K562 (cell line): ENCODE measurements at regions not wholly inside any gene's neighbourhood (a gene's known extent, or its start where the extent isn't known, plus 50 kb on each side); places are given as distances from the start of the nearest gene placed in this dataset.

Experiments
- MAZ ChIP-seq, 2 experiments: fragments of 450-650 bp in 1 of 2; sonication (generic) in 1 of 2; formaldehyde crosslinking; IDR thresholded peaks in 1 of 2; conservative IDR thresholded peaks in 1 of 2; 2 replicates each; pipeline versions ENCODE4 v1.4.0 to v1.5.0; 2020; ENCODE audit warnings: mild to moderate bottlenecking in 1 of 2, missing genetic modification reagents in 1 of 2
- MITF ChIP-seq: IDR thresholded peaks from 2 replicates; pipeline ENCODE4 v1.6.1; 2014; ENCODE audit warnings: antibody characterized with exemption
- SMC3 ChIP-seq: conservative IDR thresholded peaks from 2 replicates; pipeline ENCODE4 v1.6.1; 2011; ENCODE audit warnings: low read depth, low read length, improper control_type of control experiment; ENCODE audit not compliant: insufficient read depth
- U2AF1 ChIP-seq: fragments of 200-400 bp; formaldehyde crosslinking; optimal IDR thresholded peaks from 2 replicates; pipeline ENCODE3; 2017; ENCODE audit warnings: mild to moderate bottlenecking, low read depth, low read length, moderate library complexity
- ZNF184 ChIP-seq: sonication (generic); formaldehyde crosslinking; IDR thresholded peaks from 2 replicates; pipeline ENCODE4 v1.5.0; 2020; ENCODE audit warnings: missing genetic modification reagents
- ZNF561 ChIP-seq: fragments of 450-650 bp; formaldehyde crosslinking; conservative IDR thresholded peaks from 2 replicates; pipeline ENCODE4 v1.4.0; 2020; ENCODE audit warnings: mild to moderate bottlenecking, moderate library complexity
- ZNF707 ChIP-seq: fragments of 250-450 bp; sonication (Bioruptor Pico); conservative IDR thresholded peaks from 2 replicates; pipeline ENCODE4 v1.8.0; 2022; ENCODE audit warnings: inconsistent platforms, mild to moderate bottlenecking, moderate library complexity
- TF ChIP-seq, protein P1 (sequence below), 2 experiments: fragments of 450-650 bp; formaldehyde crosslinking in 1 of 2; IDR thresholded peaks; 2 replicates each; pipeline versions ENCODE4 v1.4.0 to v1.6.1; 2014 to 2020; ENCODE audit warnings: mild to moderate bottlenecking in 2 of 2, borderline replicate concordance in 1 of 2, low read depth in 1 of 2

DNA sequence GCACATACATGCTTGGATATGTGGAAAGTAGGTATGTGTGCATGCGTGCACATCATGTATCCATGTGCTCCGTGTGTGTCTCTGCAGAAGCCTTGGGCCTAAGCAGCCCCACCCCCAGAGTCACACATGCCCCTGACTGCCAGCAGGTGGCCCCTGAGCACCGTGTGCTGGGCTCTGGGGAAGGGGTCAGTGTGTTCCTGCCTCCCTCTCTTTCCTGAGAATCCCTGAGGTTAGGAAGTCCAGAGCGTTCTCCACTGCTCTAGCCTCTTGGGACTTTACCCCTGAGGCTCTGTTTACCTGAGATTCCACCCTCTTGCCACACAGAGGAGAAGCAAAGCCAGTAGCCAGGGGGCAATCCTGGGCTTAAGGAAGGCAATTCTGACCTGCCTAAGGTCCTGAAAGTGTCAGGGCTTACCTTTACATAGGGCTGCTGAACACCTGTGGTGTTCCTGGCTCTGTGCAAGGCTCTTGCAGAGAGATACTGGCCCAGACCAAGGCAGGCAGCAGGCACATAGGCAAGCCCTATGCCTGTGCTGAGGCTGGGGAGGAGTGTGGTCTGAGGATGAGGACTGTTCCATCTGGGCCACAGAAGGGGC, 207.3 kb downstream of the TMEM38B start (continued):
- TF ChIP-seq, protein P1, sequence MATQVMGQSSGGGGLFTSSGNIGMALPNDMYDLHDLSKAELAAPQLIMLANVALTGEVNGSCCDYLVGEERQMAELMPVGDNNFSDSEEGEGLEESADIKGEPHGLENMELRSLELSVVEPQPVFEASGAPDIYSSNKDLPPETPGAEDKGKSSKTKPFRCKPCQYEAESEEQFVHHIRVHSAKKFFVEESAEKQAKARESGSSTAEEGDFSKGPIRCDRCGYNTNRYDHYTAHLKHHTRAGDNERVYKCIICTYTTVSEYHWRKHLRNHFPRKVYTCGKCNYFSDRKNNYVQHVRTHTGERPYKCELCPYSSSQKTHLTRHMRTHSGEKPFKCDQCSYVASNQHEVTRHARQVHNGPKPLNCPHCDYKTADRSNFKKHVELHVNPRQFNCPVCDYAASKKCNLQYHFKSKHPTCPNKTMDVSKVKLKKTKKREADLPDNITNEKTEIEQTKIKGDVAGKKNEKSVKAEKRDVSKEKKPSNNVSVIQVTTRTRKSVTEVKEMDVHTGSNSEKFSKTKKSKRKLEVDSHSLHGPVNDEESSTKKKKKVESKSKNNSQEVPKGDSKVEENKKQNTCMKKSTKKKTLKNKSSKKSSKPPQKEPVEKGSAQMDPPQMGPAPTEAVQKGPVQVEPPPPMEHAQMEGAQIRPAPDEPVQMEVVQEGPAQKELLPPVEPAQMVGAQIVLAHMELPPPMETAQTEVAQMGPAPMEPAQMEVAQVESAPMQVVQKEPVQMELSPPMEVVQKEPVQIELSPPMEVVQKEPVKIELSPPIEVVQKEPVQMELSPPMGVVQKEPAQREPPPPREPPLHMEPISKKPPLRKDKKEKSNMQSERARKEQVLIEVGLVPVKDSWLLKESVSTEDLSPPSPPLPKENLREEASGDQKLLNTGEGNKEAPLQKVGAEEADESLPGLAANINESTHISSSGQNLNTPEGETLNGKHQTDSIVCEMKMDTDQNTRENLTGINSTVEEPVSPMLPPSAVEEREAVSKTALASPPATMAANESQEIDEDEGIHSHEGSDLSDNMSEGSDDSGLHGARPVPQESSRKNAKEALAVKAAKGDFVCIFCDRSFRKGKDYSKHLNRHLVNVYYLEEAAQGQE (IDR thresholded peaks at IDR 0.05; ENCODE audit: borderline replicate concordance), result peak; percentile 34; the same call in 1 of the 2 replicates
- TF ChIP-seq, protein P1 (CRISPR knock-in tag; IDR thresholded peaks at IDR 0.05; ENCODE audit: low read depth), result no peak
- no peak for TF ChIP-seq ZNF184 (CRISPR knock-in tag)
- no peak for TF ChIP-seq ZNF707 (CRISPR knock-in tag)
- 0 out of 4 replicates have a peak, but pooled peaks of 1 of the 2 experiments have one; percentile 43 for TF ChIP-seq MAZ (CRISPR knock-in tag; conservative IDR thresholded peaks at IDR 0.05 in 1 of 2, IDR thresholded peaks at IDR 0.05 in 1 of 2)
- no peak for TF ChIP-seq ZNF561 (CRISPR knock-in tag)
- TF ChIP-seq MITF, result no peak
- TF ChIP-seq SMC3, result peak; percentile 66
- TF ChIP-seq U2AF1, result no peak
